ENCODE measurements at regions not wholly inside any gene's neighbourhood (a gene's known extent, or its start where the extent isn't known, plus 50 kb on each side); places are given as distances from the start of the nearest gene placed in this dataset.

- no peak for DNase-seq (ENCODE audit: extremely low read depth in 1 of 2, low read depth in 1 of 2)
These were observed 105.4 kb upstream of the F3 start for GRCh38 chr1:94646786-94647555.

GRCh38 chr1:94646141-94646643 is 104.6 kb upstream of the F3 start:
- no peak for DNase-seq (ENCODE audit: extremely low read depth in 1 of 2, low read depth in 1 of 2)

- DNase-seq (ENCODE audit: extremely low read depth in 1 of 2, low read depth in 1 of 2): no peak
These were observed 102.8 kb upstream of the F3 start for GRCh38 chr1:94644352-94644751.

DNA sequence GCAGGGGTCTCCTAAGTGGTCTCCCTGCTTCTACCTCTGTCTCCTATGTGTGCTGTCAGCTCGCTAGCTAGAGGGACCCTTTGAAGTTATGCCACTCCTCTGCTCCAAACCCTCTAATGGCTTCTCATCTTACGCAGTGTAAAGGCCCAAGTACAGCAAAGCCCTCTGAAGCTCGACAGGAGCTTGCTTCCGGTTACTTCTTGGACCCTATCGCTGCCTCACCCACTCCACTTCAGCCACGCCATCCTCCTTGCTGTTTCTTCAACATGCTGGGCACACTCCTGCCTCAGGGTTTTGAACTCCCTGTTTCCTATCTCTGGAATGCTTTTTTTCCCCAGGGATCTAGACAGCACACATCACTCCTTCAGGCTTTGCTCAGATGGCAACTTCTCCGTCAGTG is 102.3 kb upstream of the F3 start:
- no peak for DNase-seq (ENCODE audit: extremely low read depth in 1 of 2, low read depth in 1 of 2)

GRCh38 chr1:94642617-94643321 is 101.2 kb upstream of the F3 start:
- no peak for DNase-seq (ENCODE audit: extremely low read depth in 1 of 2, low read depth in 1 of 2)

- DNase-seq (ENCODE audit: extremely low read depth in 1 of 2, low read depth in 1 of 2): no peak
These were observed 100.4 kb upstream of the F3 start for GRCh38 chr1:94641990-94642389.

DNA sequence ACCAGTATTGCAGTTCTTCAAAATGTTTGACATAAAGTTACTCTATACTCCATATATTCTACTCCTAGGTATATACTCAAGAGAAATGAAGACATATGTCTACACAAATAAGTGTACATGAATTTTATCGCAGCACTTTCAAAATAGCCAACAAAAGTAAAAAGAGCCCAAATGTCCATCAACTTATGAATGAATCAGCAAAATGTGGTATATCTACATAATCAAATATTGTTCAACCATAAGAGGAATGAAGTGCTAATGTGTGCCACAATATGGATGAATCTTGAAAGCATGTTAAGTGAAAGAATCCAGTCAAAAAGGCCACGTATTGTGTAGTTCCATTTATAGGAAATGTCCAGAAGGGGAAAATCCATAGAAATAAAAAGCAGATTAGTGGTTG is 98.6 kb upstream of the F3 start:
- DNase-seq (ENCODE audit: extremely low read depth in 1 of 2, low read depth in 1 of 2): no peak

- DNase-seq (ENCODE audit: extremely low read depth in 1 of 2, low read depth in 1 of 2): no peak
These were observed 95.6 kb upstream of the F3 start for GRCh38 chr1:94637121-94637520.

DNA sequence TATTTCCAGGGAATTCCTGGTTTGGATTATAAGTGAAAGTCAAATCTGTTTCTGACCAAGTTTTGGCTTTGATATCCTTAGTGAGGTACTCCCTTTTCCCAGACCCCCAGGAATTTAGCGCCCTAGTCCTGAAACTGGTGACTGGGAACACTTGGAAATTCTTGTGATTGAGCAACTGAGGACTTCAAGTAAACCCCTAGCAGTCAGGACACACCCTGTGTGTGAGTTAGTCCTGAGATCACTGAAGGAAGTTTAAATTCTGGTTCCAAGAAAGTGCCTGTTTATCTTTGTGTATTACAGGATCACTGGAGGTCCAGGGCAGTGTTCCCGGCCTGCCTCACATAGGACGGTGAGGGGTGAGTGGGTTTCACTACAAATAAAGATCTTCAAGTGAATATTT is 95.1 kb upstream of the F3 start:
- DNase-seq (ENCODE audit: extremely low read depth in 1 of 2, low read depth in 1 of 2): no peak

DNA sequence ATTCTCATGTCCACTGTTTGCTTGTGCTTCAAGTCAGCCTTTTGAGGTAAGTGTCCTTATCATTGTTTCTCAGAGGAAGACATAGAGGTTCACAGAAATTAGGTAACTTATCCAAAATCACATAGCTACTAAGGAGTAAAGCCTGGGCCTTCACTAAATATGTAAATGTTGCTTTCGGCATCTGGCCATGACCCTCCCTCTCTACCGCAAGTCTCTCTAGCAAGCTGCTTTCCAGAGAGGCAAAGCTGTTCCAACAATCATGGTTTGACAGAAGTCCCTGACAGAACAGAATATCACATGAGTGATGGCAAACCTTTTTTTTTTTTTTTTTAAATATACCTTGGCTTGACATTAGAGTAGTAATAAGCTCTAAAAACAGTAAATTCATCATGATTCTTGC is 94.5 kb upstream of the F3 start:
- no peak for DNase-seq (ENCODE audit: extremely low read depth in 1 of 2, low read depth in 1 of 2)

GRCh38 chr1:94634977-94635416 is 93.4 kb upstream of the F3 start:
- DNase-seq (ENCODE audit: extremely low read depth in 1 of 2, low read depth in 1 of 2): no peak

DNA sequence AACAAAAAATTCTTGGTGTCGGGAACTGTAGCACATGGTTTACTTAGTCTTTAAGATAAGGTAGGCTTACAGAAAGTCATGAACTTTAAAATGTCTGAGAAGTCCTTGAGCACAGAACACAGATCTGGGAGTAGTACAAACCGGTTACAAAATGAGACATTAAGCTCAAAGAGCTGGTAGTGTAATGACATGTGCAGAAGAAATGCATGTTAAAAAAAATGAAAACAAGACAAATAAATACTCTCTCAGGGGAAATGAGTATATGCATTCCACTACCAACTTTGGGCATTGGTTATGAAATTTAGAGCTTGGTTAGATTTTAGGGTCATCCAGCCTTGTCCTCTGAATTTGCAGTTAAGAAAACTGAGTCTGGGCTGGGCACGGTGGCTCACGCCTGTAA is 91.5 kb upstream of the F3 start:
- no peak for DNase-seq (ENCODE audit: extremely low read depth in 1 of 2, low read depth in 1 of 2)

DNA sequence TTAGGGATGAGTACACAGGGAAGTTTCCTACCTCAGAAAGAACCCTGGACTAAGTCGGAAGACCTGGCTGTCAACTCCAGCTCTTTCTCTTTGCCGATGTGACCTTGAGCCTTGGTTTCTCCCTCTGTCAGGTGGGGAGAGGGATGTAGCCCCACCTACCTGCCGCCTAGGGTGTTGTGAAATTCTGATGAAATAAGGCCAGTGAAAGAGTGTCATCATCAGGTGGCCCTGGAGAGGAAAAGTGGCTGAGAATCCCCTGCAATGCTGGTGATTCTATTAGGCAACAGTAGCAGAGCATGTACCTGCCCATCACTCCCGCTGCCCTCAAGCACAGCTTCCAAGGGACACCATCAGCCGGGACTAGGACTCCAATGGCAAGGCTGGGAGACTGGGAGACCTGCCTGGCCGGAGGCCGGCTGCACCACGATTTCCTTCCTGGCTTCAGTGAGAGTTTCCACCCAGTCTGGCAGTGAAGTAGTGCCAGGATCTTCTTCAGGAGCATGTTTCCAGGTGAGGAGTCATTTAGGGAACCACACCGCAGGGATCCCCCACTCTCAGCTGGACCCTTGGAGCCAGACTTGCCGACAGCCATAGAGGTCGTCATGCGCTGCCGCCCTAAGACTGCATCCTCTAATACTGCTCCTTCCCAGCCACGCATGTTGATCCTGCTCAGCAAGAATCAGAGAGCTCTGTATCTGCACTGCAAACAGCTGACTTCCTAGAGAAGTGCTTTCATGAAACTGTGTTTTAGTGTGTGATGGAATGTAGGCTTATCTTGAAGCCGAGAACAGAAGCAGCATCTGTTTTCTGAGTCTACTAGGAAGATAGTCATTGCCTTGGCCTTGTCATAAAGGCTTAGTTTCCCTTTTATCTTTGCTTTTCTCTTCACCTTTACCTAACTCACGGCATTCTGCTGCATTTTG is 88.0 kb upstream of the F3 start:
- no peak for DNase-seq (ENCODE audit: extremely low read depth in 1 of 2, low read depth in 1 of 2)

DNA sequence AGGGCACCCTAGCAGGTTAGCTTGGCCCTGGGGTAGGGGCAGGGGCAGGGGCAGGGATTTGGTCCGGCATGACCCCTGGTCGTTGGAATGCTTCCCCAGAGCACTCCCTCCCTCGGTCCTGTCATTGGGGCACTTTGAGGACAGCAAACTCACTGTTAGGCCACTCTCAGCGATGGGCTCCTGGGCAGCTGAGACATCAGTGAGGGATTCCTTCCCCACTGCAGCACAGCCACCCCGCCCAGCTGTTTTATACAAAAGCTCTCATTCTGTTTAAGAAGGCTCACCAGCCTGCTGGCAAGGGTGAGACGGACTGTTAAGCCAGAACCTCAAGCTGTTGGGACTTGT is 86.9 kb upstream of the F3 start:
- no peak for DNase-seq (ENCODE audit: extremely low read depth in 1 of 2, low read depth in 1 of 2)

DNA sequence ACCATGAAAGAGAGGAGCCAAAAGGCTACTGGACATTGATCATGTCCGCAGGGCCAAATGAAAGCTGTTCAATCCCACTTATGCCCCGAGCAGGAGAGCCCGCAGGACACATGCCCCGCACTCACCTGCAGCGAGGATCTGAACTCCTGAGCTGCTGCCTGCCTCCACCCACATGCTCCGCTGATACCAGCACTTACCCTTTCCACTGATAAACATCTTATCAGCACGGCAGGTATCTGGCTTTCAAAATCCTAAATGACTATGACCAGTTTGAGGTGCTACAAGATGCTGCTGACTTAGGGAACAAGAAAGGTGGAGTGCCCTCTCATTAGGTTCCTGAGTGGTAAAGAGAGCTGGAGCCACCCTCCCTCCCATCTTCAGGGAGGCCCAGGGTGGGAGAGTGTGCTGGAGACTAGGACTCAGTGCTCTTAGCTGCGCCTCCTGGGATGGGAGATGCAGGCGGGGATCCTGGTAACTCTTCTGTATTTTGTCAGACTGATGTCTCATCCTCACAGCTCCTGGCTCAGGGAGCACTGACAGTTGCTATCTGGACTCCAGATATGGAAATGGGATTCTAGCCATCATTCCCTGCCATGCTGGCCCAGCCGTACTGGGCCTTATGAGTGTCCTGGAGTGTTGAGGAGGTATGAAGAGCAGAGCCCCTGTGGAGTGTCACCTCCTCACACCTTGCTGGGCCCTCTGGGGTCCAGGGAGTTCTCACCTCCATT is 86.4 kb upstream of the F3 start:
- no peak for DNase-seq (ENCODE audit: extremely low read depth in 1 of 2, low read depth in 1 of 2)

DNA sequence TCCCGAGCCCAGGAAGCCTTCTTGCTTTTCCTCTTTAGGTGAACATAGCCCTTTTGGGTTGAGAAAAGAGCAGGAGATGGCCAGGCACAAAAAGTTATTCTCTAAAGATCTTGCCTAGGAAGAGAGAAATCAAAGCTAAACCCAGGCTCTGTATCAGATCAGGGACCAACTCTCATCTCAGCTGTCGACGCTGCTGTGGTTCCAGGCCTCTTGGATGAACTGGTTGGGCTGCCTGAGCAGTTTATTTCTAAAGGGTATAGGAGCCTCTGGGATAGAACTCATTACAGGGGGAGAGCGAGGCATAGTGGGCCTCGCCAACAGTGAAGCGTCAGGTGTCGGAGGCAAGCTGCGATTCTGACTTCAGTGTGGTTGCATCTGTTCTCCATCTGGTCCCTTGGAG is 82.6 kb upstream of the F3 start:
- DNase-seq (ENCODE audit: extremely low read depth in 1 of 2, low read depth in 1 of 2): no peak

- no peak for DNase-seq (ENCODE audit: extremely low read depth in 1 of 2, low read depth in 1 of 2)
These were observed 82.1 kb upstream of the F3 start for GRCh38 chr1:94623560-94624148.

GRCh38 chr1:94622757-94623156 is 81.2 kb upstream of the F3 start:
- no peak for DNase-seq (ENCODE audit: extremely low read depth in 1 of 2, low read depth in 1 of 2)

GRCh38 chr1:94621802-94622201 is 80.2 kb upstream of the F3 start:
- DNase-seq (ENCODE audit: extremely low read depth in 1 of 2, low read depth in 1 of 2): no peak

DNA sequence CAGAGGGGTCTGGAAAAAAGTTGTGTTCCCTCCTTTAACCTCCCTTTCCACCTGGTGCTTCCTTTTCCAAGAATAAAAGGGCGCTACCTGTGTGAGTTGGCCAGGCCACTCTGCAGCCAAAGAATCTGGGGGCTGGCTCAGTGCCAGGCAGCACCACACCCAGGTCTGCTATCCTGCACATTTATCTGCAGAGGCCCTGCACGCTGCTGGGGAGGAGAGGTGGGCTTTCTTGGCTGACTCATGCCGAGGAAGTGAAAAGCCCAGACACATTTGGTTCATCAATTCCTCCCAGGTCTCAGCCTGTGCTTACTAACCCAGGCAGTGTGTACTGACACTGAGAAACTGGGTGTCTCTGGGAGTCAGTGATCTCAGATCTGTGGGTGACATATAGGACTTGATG is 79.8 kb upstream of the F3 start:
- no peak for DNase-seq (ENCODE audit: extremely low read depth in 1 of 2, low read depth in 1 of 2)
